ENCODE measurements at regions not wholly inside any gene's neighbourhood (a gene's known extent, or its start where the extent isn't known, plus 50 kb on each side); places are given as distances from the start of the nearest gene placed in this dataset.

GRCh38 chr10:130854151-130854550 is 457.4 kb downstream of the TCERG1L start:
- DNase-seq (ENCODE audit: low read depth, low spot score) (no peak), FAIRE-seq (no peak)
- dilution Hi-C loops (cut with MboI; ENCODE audit: extremely low pct_ligation_motif_present, low sequenced_read_pairs): no loop called here
- no peak overlapping the region for H2AFZ ChIP-seq (ENCODE audit: control insufficient read depth, low read length)
- no peaks in the 10 kb centered on the region for H4K20me1 ChIP-seq (ENCODE audit: control insufficient read depth, extremely low read depth, insufficient read depth, low read length)
- no peaks in the 10 kb centered on the region for H3K9me1 ChIP-seq (ENCODE audit: control insufficient read depth, extremely low read depth, insufficient read depth, low read length)
- no peaks in the 10 kb centered on the region for H3K27me3 ChIP-seq (ENCODE audit: control insufficient read depth, extremely low read depth, insufficient read depth, low read length)
- TF ChIP-seq EZH2 (IDR thresholded peaks at IDR 0.05; ENCODE audit: low read length): no peak
- no peak for TF ChIP-seq CTCF (optimal IDR thresholded peaks at IDR 0.05 in 1 of 3, IDR thresholded peaks at IDR 0.05 in 1 of 3, conservative IDR thresholded peaks at IDR 0.05 in 1 of 3; ENCODE audit: extremely low read depth in 1 of 3, insufficient read depth in 2 of 3, low read length in 3 of 3)
- no peaks in the 10 kb centered on the region for H3K4me1 ChIP-seq (ENCODE audit: control insufficient read depth, extremely low read depth, insufficient read depth, low read length)
- H3K36me3 ChIP-seq (ENCODE audit: control insufficient read depth in 2 of 2, extremely low read depth in 1 of 2, insufficient read depth in 2 of 2, low read length in 2 of 2): no peaks in the 10 kb centered on the region
- peaks cover 5% of the 10 kb centered on the region for H3K9me3 ChIP-seq (ENCODE audit: control insufficient read depth, low read depth, low read length)
- H3K79me2 ChIP-seq (ENCODE audit: control insufficient read depth, insufficient read depth, low read length): no peaks in the 10 kb centered on the region
- no peak overlapping the region for H3K4me2 ChIP-seq (ENCODE audit: control insufficient read depth, extremely low read depth, insufficient read depth, low read depth, low read length)
- no peak overlapping the region for H3K4me3 ChIP-seq (ENCODE audit: control insufficient read depth in 2 of 3, extremely low read depth in 1 of 3, insufficient read depth in 2 of 3, low read depth in 1 of 3, low read length in 3 of 3)
- no peak overlapping the region for H3K27ac ChIP-seq (ENCODE audit: control insufficient read depth, insufficient read depth, low read length)
- H3K9ac ChIP-seq (ENCODE audit: control insufficient read depth, extremely low read depth, insufficient read depth, low read length): no peak overlapping the region

- Histone ChIP-seq H3K9ac (ENCODE audit: control insufficient read depth, extremely low read depth, insufficient read depth, low read length) (no peak overlapping the region), H3K4me2 (ENCODE audit: control insufficient read depth, extremely low read depth, insufficient read depth, low read depth, low read length) (no peak overlapping the region), H3K79me2 (ENCODE audit: control insufficient read depth, insufficient read depth, low read length) (no peaks in the 10 kb centered on the region), H3K9me3 (ENCODE audit: control insufficient read depth, low read depth, low read length) (peaks cover 10% of the 10 kb centered on the region), H3K4me3 (ENCODE audit: control insufficient read depth in 2 of 3, extremely low read depth in 1 of 3, insufficient read depth in 2 of 3, low read depth in 1 of 3, low read length in 3 of 3) (no peak overlapping the region), H3K9me1 (ENCODE audit: control insufficient read depth, extremely low read depth, insufficient read depth, low read length) (no peaks in the 10 kb centered on the region), H3K27ac (ENCODE audit: control insufficient read depth, insufficient read depth, low read length) (no peak overlapping the region), H3K4me1 (ENCODE audit: control insufficient read depth, extremely low read depth, insufficient read depth, low read length) (no peaks in the 10 kb centered on the region), H2AFZ (ENCODE audit: control insufficient read depth, low read length) (no peak overlapping the region), H4K20me1 (ENCODE audit: control insufficient read depth, extremely low read depth, insufficient read depth, low read length) (no peaks in the 10 kb centered on the region), H3K27me3 (ENCODE audit: control insufficient read depth, extremely low read depth, insufficient read depth, low read length) (no peaks in the 10 kb centered on the region), H3K36me3 (ENCODE audit: control insufficient read depth in 2 of 2, extremely low read depth in 1 of 2, insufficient read depth in 2 of 2, low read length in 2 of 2) (no peaks in the 10 kb centered on the region)
- dilution Hi-C loops (cut with MboI; ENCODE audit: extremely low pct_ligation_motif_present, low sequenced_read_pairs): no loop called here
- TF ChIP-seq EZH2 (IDR thresholded peaks at IDR 0.05; ENCODE audit: low read length): no peak
- no peak for TF ChIP-seq CTCF (optimal IDR thresholded peaks at IDR 0.05 in 1 of 3, IDR thresholded peaks at IDR 0.05 in 1 of 3, conservative IDR thresholded peaks at IDR 0.05 in 1 of 3; ENCODE audit: extremely low read depth in 1 of 3, insufficient read depth in 2 of 3, low read length in 3 of 3)
- FAIRE-seq (no peak), DNase-seq (ENCODE audit: low read depth, low spot score) (no peak)
Observed at GRCh38 chr10:130857631-130858295, 453.8 kb downstream of the TCERG1L start.
